ENCODE measurements at regions not wholly inside any gene's neighbourhood (a gene's known extent, or its start where the extent isn't known, plus 50 kb on each side); places are given as distances from the start of the nearest gene placed in this dataset.

DNA sequence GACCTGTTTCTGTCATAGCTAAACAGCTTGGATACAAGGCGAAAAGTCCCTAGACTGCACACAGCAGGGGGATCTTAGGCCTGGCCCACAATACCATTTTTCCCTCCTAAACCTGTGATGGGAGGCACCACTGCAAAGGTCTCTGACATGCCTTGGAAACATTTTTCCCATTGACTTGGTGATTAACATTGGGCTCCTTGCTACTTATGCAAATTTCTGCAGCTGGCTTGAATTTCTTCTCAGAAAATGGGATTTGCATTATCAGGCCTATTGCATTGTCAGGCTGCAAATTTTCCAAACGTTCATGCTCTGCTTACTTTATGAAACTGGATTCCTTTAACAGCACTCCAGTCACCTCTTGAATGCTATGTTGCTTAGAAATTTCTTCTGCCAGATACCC lies 136.2 kb upstream of the TSHZ3 start:
- Mint-ChIP-seq H3K27ac (ENCODE audit: unreplicated experiment) (no peak overlapping the region), H3K27me3 (ENCODE audit: low read depth, unreplicated experiment) (peaks cover 9% of the 10 kb centered on the region), H3K4me1 (ENCODE audit: low read depth, unreplicated experiment) (no peaks in the 10 kb centered on the region), H3K4me3 (ENCODE audit: unreplicated experiment) (no peak overlapping the region), H3K36me3 (ENCODE audit: low read depth, unreplicated experiment) (peaks cover 2% of the 10 kb centered on the region), H3K9me3 (ENCODE audit: unreplicated experiment) (peaks cover 17% of the 10 kb centered on the region)
- no peak for DNase-seq (ENCODE audit: low read depth)
- no peak for TF ChIP-seq CTCF (IDR thresholded peaks at IDR 0.05; ENCODE audit: insufficient read depth, low read depth, low read length)
- TF ChIP-seq EZH2 (IDR thresholded peaks at IDR 0.05; ENCODE audit: insufficient read depth, low read length), result no peak
- H3K27ac ChIP-seq (ENCODE audit: low read depth, low read length), result no peak overlapping the region
- H3K36me3 ChIP-seq (ENCODE audit: insufficient read depth, low read length), result no peaks in the 10 kb centered on the region
- H3K4me3 ChIP-seq (ENCODE audit: insufficient read depth, low read depth, low read length), result no peak overlapping the region
- FAIRE-seq, result no peak
- H3K4me2 ChIP-seq (ENCODE audit: low read length), result no peak overlapping the region
- no peak overlapping the region for H2AFZ ChIP-seq (ENCODE audit: low read depth, low read length)
- H4K20me1 ChIP-seq (ENCODE audit: insufficient read depth, low read length), result no peaks in the 10 kb centered on the region
- peaks cover 2% of the 10 kb centered on the region for H3K27me3 ChIP-seq (ENCODE audit: insufficient read depth, low read length)
- no peaks in the 10 kb centered on the region for H3K79me2 ChIP-seq (ENCODE audit: insufficient read depth, low read length)
- no peaks in the 10 kb centered on the region for H3K4me1 ChIP-seq (ENCODE audit: insufficient read depth, low read length)
- H3K9me3 ChIP-seq (ENCODE audit: insufficient read depth, low read depth, low read length), result peaks cover 2% of the 10 kb centered on the region
- no peak overlapping the region for H3K9ac ChIP-seq (ENCODE audit: low read length)

DNA sequence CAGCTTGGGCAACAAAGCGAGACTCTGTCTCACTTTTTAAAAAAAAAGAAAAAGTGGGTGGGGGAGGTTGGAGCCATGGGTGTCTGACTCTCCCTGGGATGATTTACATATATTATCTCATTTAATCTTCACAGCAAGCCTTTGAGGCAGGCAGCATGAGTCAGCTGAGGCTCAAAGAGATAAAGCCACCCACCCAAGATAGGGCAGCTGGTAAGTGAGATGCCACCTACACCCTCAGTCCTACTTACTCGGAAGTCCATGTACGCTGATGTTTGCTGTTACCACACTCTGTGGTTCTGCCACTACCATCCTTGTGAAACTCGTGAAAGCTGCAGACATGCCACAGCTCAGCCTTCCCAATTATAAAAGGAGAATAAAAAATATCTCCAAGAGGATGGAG lies 142.0 kb upstream of the TSHZ3 start:
- Histone ChIP-seq H2AFZ (ENCODE audit: low read depth, low read length) (no peak overlapping the region), H3K9ac (ENCODE audit: low read length) (no peak overlapping the region), H3K9me3 (ENCODE audit: insufficient read depth, low read depth, low read length) (no peaks in the 10 kb centered on the region), H4K20me1 (ENCODE audit: insufficient read depth, low read length) (no peaks in the 10 kb centered on the region), H3K4me2 (ENCODE audit: low read length) (no peak overlapping the region), H3K36me3 (ENCODE audit: insufficient read depth, low read length) (no peaks in the 10 kb centered on the region), H3K79me2 (ENCODE audit: insufficient read depth, low read length) (no peaks in the 10 kb centered on the region), H3K27me3 (ENCODE audit: insufficient read depth, low read length) (no peaks in the 10 kb centered on the region), H3K4me1 (ENCODE audit: insufficient read depth, low read length) (no peaks in the 10 kb centered on the region), H3K4me3 (ENCODE audit: insufficient read depth, low read depth, low read length) (no peak overlapping the region), H3K27ac (ENCODE audit: low read depth, low read length) (no peak overlapping the region)
- Mint-ChIP-seq H3K9me3 (ENCODE audit: unreplicated experiment) (peaks cover 10% of the 10 kb centered on the region), H3K4me3 (ENCODE audit: unreplicated experiment) (no peak overlapping the region), H3K36me3 (ENCODE audit: low read depth, unreplicated experiment) (peaks cover 2% of the 10 kb centered on the region), H3K27ac (ENCODE audit: unreplicated experiment) (no peak overlapping the region), H3K4me1 (ENCODE audit: low read depth, unreplicated experiment) (no peaks in the 10 kb centered on the region), H3K27me3 (ENCODE audit: low read depth, unreplicated experiment) (peaks cover 14% of the 10 kb centered on the region)
- no peak for FAIRE-seq
- TF ChIP-seq EZH2 (IDR thresholded peaks at IDR 0.05; ENCODE audit: insufficient read depth, low read length) (no peak), CTCF (IDR thresholded peaks at IDR 0.05; ENCODE audit: insufficient read depth, low read depth, low read length) (no peak)
- peak; percentile 11 for DNase-seq (ENCODE audit: low read depth)

GRCh38 chr19:31492050-31492449 lies 142.8 kb upstream of the TSHZ3 start:
- FAIRE-seq (no peak), DNase-seq (ENCODE audit: low read depth) (no peak)
- no peak for TF ChIP-seq EZH2 (IDR thresholded peaks at IDR 0.05; ENCODE audit: insufficient read depth, low read length)
- no peak for TF ChIP-seq CTCF (IDR thresholded peaks at IDR 0.05; ENCODE audit: insufficient read depth, low read depth, low read length)
- Histone ChIP-seq H3K9ac (ENCODE audit: low read length) (no peak overlapping the region), H4K20me1 (ENCODE audit: insufficient read depth, low read length) (no peaks in the 10 kb centered on the region), H3K4me2 (ENCODE audit: low read length) (no peak overlapping the region), H3K79me2 (ENCODE audit: insufficient read depth, low read length) (no peaks in the 10 kb centered on the region), H3K4me3 (ENCODE audit: insufficient read depth, low read depth, low read length) (no peak overlapping the region), H3K27me3 (ENCODE audit: insufficient read depth, low read length) (no peaks in the 10 kb centered on the region), H2AFZ (ENCODE audit: low read depth, low read length) (no peak overlapping the region), H3K27ac (ENCODE audit: low read depth, low read length) (no peak overlapping the region), H3K9me3 (ENCODE audit: insufficient read depth, low read depth, low read length) (no peaks in the 10 kb centered on the region), H3K4me1 (ENCODE audit: insufficient read depth, low read length) (no peaks in the 10 kb centered on the region), H3K36me3 (ENCODE audit: insufficient read depth, low read length) (no peaks in the 10 kb centered on the region)
- Mint-ChIP-seq H3K4me3 (ENCODE audit: unreplicated experiment) (no peak overlapping the region), H3K4me1 (ENCODE audit: low read depth, unreplicated experiment) (no peaks in the 10 kb centered on the region), H3K27ac (ENCODE audit: unreplicated experiment) (no peak overlapping the region), H3K9me3 (ENCODE audit: unreplicated experiment) (peaks cover 8% of the 10 kb centered on the region), H3K27me3 (ENCODE audit: low read depth, unreplicated experiment) (peaks cover 14% of the 10 kb centered on the region), H3K36me3 (ENCODE audit: low read depth, unreplicated experiment) (peaks cover 2% of the 10 kb centered on the region)

Data from astrocyte (in vitro differentiated cells and primary cell).